NCI-H1105 (cell line): ENCODE measurements at regions not wholly inside any gene's neighbourhood (a gene's known extent, or its start where the extent isn't known, plus 50 kb on each side); places are given as distances from the start of the nearest gene placed in this dataset.
A peak's percentile ranks its signal among the peaks of the same experiment; 100 is the strongest.
"Not testable (repeated sequence)": the region's sequence is repeated elsewhere in the genome, so short reads cannot be mapped to it uniquely, and the experiment has no call there.

Experiments
- DNase-seq: peaks from one replicate; lab custom pipeline; 2025; lab: John Stamatoyannopoulos, UW

DNA sequence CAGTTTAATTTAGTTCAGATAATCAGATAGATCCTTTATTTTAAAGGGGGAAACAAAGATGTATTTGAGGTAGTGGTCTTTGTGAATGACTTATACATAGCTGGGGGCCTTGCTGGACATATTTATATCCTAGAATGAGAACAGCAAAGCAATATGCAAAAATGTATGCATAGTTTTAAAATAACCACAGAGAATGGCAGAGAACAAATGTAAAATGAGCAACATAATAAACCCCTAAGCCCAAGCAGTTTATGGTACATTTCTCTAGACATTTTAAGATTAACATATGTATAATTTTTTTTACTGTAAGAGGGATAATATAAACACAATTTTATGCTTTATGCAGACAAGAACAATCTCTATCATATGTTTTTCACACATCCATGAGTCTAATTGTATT lies 434.2 kb upstream of the SMIM31 start:
- no peak for DNase-seq

DNA sequence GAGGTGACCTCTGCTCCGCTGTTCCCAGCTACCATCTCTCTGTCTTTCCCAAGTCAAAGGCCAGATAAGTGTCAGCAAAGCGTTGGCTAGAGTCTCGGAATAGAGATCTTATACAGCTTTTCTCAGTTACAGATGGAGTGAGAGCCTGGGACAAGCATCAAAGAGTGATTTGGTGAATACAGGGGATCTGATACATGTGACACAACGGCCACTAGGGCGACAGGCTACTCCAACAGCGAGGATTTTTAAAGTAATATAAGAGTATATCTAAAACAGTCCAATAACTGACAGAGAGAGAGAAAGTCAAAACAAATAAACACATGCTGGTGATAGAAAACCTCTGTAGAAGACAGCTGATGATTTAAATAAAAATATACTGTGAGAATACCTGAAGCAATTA lies 433.1 kb upstream of the SMIM31 start:
- DNase-seq: no peak

DNA sequence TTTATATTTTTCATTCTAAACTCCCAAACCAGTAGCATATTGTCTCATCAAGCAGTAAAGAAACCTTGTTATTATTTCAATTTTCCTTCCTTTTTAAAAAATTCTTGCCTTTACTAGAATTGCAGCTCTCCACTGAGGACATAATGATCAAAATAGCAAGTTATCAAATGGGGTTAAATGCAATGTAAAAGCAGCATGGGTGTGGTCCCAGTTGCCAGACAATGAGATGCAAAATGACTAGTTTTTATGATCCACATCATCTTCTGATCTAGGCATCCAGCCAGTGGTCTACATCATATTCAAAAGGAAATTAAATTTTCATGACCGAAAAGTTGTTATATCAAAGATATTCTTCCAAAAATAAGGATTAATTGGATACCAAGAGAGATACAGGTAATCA lies 427.9 kb upstream of the SMIM31 start:
- no peak for DNase-seq

DNA sequence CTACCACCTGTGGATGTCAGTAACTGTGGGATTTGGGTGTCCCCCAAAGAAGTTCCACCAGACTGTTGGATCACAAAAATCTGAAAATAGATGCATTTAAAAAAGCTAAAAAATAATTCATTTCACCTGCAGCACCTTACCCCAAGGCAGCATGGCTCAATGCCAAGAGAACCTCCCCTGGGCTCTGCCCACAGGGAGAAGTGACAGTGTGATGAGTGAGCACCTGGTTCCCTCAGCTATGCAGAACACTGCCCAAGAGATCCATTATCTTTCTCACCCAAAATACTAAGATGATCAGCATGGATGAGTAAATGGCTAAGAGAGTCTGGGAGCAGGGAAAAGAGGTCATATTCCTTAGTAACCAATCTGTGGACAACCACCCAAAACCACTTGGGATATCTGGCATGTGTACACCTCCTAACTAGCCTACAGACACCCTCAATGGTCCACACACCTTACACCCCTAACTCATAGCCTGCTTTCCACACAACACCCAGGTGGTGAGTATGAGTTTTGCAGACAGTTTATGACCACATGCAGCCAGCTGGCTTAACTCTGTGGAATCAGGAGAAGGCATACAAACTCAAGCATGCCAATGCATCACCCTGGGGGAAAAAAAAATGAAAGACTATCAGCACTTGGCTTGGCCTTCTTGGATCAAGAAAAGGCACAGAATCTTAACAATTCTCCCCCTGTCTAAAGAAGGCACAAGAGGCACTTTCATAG lies 416.5 kb upstream of the SMIM31 start:
- DNase-seq: no peak

DNA sequence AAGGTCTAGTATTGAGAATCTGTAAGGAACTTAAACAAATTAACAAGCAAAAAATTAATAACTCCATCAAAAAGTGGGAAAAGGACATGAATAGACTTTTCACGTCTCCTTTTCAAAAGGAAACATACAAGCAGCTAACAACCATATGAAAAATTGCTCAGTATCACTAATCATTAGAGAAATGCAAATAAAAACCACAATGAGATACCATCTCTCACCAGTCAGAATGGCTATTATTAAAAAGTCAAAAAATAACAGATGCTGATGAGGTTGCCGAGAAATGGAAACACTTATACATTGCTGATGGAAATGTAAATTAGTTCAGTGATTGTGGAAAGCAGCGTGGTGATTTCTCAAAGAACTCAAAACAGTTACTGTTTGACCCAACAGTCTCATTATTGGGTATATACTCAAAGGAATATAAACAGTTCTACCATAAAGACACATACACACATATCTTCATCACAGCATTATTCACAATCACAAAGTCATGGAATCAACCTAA lies 410.4 kb upstream of the SMIM31 start:
- no peak for DNase-seq

DNA sequence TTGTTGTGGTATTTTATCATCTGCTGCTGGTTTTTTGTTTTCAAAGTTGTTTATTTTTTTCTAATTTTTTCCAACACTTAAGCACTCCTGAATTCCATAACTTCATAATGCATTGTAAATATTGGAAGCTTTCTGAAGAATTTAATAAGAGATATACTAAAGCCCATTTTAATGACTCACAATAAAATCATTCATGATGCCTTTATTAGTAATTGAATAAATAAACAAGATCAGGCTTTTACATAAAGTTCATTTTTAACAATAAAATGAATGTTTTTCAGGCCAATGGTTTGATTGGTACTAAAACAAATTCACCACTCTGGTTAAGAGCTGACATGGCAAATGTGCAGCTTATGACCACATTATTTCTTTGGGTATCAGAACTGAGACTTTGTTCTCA lies 408.2 kb upstream of the SMIM31 start:
- DNase-seq: no peak

DNA sequence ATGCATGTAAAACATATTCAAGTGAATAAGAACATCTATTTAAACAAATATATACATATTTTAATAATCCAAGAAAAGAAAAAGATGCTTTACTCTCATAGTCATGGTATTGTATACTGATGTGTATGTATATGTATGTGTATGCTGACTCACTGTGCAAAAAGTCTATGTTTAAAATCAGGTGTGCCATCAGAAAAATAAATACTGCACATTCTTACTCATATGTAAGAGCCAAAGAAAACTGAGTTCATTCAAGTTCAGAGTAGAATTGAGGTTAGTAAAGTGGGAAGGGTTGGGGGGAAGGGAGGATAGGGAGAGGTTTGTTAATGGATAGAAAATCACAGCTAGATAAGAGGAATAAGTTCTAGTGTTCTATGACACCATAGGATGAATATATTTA lies 403.9 kb upstream of the SMIM31 start:
- DNase-seq: no peak

DNA sequence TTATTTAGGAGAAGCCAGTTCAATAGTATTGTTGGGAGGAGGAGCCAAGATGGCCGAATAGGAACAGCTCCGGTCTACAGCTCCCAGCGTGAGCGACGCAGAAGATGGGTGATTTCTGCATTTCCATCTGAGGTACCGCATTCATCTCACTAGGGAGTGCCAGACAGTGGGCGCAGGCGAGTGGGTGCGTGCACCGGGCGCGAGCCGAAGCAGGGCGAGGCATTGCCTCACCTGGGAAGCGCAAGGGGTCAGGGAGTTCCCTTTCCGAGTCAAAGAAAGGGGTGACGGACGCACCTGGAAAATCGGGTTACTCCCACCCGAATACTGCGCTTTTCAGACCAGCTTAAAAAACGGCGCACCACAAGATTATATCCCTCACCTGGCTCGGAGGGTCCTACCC lies 403.2 kb upstream of the SMIM31 start:
- not testable (repeated sequence) for DNase-seq

DNA sequence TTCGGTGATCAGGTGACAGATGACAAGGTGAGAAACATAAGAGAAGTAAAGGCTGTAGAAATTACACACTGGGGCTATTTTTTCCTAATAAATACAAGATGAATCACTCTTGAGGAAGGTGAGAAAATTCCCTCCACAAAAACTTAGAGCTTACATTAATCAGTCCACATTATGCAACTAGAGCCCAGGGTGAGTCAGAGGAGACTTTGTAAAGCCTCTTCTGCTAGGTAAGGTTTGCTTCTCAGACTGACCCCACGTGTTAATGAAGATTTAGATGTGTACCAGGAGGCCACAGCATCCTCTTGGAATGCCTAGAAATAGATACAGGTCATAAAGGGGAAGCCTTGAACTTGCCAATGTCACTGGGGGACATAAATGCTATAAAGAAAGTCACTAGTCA lies 396.0 kb upstream of the SMIM31 start:
- no peak for DNase-seq

DNA sequence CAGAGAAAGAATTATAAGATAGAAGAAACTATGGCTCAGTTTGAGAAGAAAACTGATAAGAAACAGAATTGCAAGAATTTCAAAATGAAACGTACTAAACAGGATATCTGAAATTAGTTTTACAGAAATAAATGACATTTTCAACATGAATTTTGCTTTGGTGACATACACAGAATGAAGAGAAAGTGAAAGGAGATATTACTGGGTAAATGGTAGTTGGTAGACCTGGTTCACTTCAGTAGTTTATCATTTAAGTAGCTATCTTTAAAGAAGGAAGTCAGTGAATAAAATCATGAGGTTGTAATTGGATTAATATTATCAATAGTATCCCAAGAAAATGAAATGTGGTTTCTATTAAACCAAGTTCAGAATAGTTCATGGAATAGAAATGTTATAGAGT lies 395.5 kb upstream of the SMIM31 start:
- DNase-seq: no peak

DNA sequence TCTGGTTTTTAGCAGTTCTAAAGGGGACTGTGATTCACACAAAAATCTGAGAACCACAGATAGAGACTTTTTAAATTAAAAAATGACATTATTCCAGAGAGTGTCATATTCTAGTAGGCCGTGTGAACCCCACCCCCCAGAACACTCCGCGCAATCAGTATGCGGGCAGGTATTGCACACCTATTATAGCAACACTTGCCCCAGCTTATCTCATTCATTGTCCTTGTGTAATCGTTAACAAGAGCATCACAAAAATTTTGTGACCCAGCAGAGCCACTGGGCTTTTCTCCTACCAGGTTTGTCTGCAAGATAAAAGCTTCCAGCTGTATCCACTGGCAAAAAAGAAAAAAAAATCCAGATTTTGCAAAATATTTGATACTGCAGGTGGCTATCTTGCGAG lies 394.1 kb upstream of the SMIM31 start:
- DNase-seq: no peak

DNA sequence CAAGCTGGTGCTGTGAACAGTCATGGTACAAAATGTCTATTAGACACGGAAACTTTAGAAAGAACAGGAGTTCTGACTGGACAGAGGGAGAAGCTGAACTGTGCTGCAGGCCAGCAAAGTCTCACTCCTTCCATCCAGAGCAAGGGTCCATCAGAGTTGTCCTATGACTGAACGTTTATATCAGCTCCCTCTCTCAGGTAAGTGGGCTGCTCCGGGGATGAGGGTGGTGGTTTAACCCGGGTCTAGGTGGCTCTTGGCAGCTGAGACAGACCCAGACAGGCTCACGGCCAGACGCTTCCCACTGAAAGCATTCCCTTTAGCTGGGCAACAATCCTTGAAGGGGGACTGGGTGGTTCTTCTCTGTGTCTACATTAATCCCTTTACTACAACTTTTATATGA lies 385.0 kb upstream of the SMIM31 start:
- no peak for DNase-seq

DNA sequence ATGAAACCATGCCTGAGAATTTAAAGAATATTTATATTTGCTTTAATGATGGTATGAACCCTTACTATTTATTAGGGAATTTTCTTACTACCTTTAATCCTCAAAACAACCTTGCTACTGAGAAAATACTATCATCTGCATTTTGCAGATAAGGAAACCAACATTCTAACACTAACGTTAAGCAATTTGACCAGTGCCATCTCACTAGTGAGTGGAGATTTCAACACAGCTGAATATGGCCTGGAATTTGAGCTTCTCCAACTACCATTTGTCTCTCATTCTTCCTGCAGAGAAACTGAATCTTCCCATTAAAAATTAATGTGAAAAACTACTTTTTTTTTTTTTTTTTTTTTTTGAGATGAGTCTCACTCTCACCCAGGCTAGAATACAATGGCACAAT lies 380.9 kb upstream of the SMIM31 start:
- no peak for DNase-seq

DNA sequence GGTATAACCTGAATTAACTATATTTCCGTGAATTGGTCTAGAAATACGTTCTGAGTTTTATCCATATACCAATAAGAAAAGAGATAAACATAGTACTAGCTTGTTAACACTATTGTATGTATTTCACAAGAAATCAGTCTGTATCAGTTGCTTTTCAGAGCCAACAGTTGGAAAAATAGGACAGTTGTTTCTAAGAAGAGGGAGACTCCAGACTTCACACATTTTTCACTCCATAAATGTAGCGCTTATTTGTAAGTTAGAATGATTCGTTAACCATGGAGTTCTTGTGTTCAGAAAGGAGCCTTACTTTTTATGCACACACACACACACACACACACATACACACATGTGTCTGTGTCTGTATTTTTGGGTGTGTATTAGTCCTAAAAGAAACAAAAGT lies 376.7 kb upstream of the SMIM31 start:
- no peak for DNase-seq

DNA sequence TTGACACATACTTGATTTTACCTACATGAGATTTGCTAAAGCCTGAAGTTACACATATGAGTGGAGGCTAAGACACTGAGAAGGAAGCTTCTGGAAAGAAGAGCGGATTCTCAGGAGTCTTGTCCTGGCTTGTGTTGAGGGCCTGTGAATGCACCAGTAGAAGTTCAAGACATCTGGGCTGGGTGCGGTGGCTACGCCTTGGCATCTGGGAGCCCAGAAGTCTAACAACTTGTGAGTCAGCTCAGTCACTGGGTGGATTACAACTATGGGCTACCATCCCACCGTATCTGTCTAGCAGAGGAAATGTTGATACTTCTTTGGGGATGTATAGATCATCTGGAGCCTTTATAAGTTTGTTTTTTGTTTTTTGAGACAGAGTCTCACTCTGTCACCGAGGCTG lies 375.6 kb upstream of the SMIM31 start:
- DNase-seq: no peak

DNA sequence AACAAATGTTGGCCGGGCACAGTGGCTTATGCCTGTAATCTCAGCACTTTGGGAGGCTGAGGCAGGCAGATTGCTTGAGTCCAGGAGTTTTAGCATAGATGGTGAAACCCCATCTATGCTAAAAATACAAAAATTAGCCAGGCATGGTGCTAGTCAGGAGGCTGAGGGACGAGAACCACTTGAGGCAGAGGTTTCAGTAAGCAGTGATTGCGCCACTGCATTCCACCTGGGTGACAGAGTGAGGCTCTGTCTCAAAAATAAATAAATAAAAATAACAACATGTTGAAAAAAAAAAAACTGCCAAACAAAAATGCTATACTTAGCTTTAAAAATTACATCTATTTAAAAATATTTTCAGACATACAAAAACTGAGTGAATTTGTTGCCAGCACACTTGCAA lies 374.2 kb upstream of the SMIM31 start:
- DNase-seq: no peak

DNA sequence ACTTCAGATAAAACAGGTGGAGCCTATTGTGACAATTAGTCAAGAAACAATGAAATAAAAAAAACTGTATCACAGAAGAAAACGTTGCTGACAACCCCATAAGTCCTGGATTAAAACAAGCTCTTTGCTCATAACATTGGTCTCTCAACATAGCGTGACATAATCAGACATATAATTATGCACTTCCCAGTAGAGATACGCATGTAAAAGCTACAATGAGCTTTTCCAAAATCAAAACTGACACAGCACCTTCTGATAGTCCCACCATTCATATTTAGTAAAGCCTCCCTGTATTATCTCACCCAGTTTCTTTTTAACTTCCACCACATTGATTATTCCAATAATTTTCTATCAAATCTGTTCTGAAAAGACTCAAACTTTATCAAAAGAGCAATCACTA lies 372.1 kb upstream of the SMIM31 start:
- no peak for DNase-seq

DNA sequence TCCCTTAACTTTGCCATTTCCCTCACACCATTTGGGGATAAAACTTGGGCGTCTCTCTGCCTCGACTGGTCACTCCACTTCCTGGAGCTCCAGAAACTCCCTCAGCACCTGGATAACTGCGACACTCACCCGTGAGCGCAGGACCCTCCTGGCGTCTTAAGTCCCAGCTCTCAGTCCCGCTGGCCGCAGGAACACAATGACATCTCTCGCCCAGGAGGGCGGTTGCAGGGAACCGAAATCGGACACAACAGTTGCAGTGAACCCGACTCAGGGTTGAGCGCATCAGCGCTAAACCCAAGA lies 370.9 kb upstream of the SMIM31 start:
- DNase-seq: peak; percentile 6

DNA sequence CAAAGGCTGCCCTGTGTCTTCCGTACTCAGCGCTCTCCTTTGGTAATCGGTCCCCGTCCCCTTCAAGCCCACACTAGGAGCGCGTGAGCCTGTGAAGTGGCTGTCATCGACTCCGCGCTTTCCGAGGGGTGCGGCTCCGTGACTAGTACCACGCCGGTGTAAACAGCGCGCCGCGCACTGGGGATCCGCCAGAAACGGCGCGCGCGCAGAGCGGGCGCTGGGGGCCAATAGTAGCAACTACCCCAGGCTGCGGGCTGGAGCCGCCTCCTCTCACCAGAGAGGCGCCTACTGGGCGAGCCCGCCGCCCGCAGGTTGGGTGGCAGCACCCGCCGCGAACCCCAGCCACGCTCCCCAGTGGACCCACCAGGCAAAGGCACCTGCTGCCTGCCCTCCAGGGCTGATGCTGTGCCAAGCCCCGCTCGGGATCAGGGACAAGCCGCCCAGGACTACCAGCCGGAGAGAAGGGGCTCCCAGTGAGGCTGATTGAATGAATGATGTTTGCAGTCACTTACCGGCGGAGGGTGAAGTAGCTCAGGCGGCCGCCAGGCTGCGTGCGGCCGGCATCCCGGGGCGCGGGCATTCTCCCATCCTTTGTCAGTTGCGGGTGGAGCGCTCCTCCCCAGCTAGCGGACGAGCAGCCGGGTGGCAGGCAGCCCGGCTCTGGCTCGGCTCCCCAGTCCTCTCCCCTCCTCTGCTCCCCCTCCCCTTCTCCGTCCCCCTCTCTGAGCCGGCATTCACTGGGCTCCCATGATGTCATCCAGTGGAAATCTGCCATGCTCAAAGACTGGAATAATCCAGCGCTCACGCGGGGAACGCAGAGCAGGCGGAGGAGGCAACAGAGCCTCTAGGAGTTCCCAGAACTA lies 370.3 kb upstream of the SMIM31 start:
- peak; percentile 14 for DNase-seq

DNA sequence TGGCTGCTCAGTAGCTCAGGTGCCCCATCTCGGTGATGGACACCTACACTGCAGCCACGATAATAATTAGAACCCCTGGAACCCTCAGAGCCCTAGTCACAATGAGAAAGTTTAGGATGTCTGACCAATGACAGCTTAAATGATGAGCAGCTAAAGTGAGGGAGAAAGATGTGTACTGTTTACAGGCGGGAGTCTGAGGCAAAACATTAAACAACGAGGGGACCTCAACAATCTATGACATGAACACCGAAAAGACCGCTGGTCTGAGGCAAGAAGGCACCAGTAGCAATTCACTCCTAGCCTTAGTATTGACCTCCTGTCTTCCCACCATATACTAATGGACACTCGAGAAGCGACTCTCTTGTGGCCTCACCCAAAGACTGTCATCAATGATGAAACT lies 369.5 kb upstream of the SMIM31 start:
- DNase-seq: no peak

DNA sequence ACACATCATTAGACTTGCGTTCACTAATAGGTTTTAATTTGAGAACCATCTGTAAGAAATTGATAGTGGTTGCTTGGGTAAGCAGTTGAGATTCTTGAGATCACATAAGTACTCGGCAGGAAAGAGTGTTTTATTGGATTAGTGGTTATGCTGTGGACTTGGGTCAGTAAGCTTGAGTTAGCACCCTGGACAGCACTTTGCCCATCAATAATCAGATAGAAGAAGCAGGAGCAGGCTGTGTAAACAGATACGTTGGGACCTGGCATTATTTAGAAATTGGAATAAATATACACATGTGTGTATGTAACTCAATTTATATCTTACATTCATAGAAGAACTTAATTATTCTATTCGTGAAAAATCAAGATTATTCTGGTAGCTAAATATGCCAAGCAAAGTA lies 357.5 kb upstream of the SMIM31 start:
- no peak for DNase-seq

DNA sequence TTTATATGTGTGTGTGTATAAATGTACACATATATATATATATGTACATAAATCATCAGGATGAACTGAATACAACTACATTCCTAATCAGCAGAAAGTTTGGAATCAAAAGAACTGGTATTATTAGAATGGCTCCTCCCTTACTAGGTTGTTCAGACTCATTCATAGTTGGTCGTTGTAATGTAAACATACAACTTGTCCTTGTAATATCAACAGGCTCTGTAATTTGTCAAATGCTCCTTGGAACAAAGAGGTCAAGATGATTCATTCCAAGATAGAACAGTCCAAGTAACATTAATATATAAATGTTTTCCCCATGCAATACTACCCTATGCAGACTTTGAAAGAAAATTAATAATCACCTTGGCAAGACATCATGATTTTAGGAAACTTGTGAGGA lies 351.4 kb upstream of the SMIM31 start:
- DNase-seq: no peak

DNA sequence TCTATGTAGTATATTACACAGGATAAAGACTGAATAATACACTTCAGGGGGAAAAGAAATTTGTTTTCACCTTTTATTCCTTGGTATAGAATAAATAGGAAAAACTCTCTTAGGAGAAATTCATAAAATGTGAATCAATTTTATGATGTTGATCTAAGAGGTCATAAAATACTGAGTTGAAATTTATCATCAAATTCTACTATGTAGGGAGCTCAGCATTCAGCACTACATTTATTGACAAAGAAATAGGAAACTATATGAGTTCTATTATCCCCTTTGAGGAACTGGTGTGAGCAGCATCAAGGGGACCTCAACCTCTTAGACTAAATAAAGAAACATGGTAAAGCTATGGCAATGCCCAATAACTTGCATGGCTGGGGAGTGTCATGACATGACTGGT lies 348.2 kb upstream of the SMIM31 start:
- DNase-seq: no peak

DNA sequence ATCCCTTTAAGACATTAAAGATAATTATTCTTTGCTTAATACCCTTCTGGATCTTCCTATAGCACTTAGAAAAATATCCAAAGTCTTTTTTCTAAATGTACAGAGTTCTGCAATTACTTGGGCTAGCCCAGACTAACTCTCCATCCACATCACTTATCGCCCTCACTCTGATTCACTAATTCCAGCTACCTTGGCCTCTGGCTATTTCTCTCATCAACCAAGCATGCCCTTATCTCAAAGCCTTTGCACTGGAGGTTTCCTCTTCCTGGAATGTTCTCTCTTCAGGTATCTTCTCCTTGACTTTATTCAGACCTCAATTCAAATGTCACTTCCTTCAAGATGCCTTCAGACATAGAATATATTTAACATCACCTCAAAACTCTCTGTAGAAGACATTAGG lies 345.1 kb upstream of the SMIM31 start:
- DNase-seq: no peak
